PC-9 (cell line): ENCODE measurements at regions not wholly inside any gene's neighbourhood (a gene's known extent, or its start where the extent isn't known, plus 50 kb on each side); places are given as distances from the start of the nearest gene placed in this dataset.

Experiments used
- BruUV-seq: library from RNA; stranded (reverse); fragments of 400-500 nt; replicated peaks from 2 replicates; lab custom pipeline; 2021; lab: Mats Ljungman, UMichigan
- CTCF ChIA-PET: fragments of 300-600 bp; sonication (Branson Sonifier 250); formaldehyde crosslinking; loops from one replicate; lab custom pipeline; 2022; ENCODE audit warnings: antibody characterized with exemption; lab: Charles Lee
- POLR2A ChIA-PET: fragments of 300-600 bp; sonication (Branson Sonifier 250); formaldehyde crosslinking; loops from one replicate; lab custom pipeline; 2022; ENCODE audit warnings: antibody characterized with exemption; ENCODE audit not compliant: unreplicated experiment; lab: Charles Lee
- DNase-seq, 2 experiments: peaks; one replicate each; pipeline versions ENCODE4 v3.0.0 to v3.0.0-alpha.2; 2015 to 2022; ENCODE audit warnings: mixed read lengths in 1 of 2
- H2AFZ ChIP-seq: fragments of 200-600 bp; sonication (generic); 2 replicates; pipeline ENCODE4 v1.8.1; 2017; ENCODE audit warnings: antibody characterized with exemption
- H3F3A ChIP-seq: fragments of 200-600 bp; sonication (generic); 2 replicates; pipeline ENCODE4 v1.8.1; 2017; ENCODE audit warnings: antibody characterized with exemption, mild to moderate bottlenecking, low read depth; ENCODE audit not compliant: insufficient read depth
- H3K27ac ChIP-seq: fragments of 200-600 bp; sonication (generic); 2 replicates; pipeline ENCODE4 v1.6.1; 2016; ENCODE audit warnings: mixed run types
- H3K27me3 ChIP-seq: fragments of 200-600 bp; sonication (generic); 2 replicates; pipeline ENCODE4 v1.6.1; 2016; ENCODE audit warnings: low read depth, mixed run types; ENCODE audit not compliant: insufficient read depth
- H3K36me3 ChIP-seq: fragments of 200-600 bp; sonication (generic); 2 replicates; pipeline ENCODE4 v1.6.1; 2016; ENCODE audit warnings: low read depth, mixed run types
- H3K4me1 ChIP-seq: fragments of 200-600 bp; sonication (generic); replicated peaks from 2 replicates; pipeline ENCODE4 v1.6.1; 2016; ENCODE audit warnings: mixed run types; ENCODE audit not compliant: insufficient read depth
- H3K4me2 ChIP-seq: fragments of 200-600 bp; sonication (generic); 2 replicates; pipeline ENCODE4 v1.6.1; 2017; ENCODE audit warnings: mixed run types
- H3K4me3 ChIP-seq: fragments of 200-600 bp; sonication (generic); 2 replicates; pipeline ENCODE4 v1.6.1; 2016; ENCODE audit warnings: mixed run types
- H3K79me2 ChIP-seq: fragments of 200-600 bp; sonication (generic); 2 replicates; pipeline ENCODE4 v1.6.1; 2017; ENCODE audit warnings: low read depth, mixed run types
- H3K9me2 ChIP-seq: fragments of 200-600 bp; sonication (generic); 2 replicates; pipeline ENCODE4 v1.8.1; 2017; ENCODE audit warnings: mild to moderate bottlenecking; ENCODE audit not compliant: insufficient read depth
- H3K9me3 ChIP-seq: fragments of 200-600 bp; sonication (generic); 2 replicates; pipeline ENCODE4 v1.8.1; 2016; ENCODE audit warnings: low read depth; ENCODE audit not compliant: insufficient read depth
- H4K20me1 ChIP-seq: fragments of 200-600 bp; sonication (generic); 2 replicates; pipeline ENCODE4 v1.8.1; 2017; ENCODE audit not compliant: insufficient read depth
- EZH2 ChIP-seq: fragments of 200-600 bp; sonication (generic); IDR thresholded peaks from 2 replicates; pipeline ENCODE4 v1.8.0; 2017; ENCODE audit warnings: antibody characterized with exemption, low read depth
- intact Hi-C: fragments of 100-400 bp; cut with micrococcal nuclease; formaldehyde crosslinking; loops from one replicate; pipeline ENCODE4 v1.10.0; 2022; ENCODE audit not compliant: unreplicated experiment
- TF ChIP-seq, protein P1 (sequence below): fragments of 200-600 bp; sonication (generic); conservative IDR thresholded peaks from 2 replicates; pipeline ENCODE4 v1.6.1; 2017; ENCODE audit warnings: mixed run types, antibody characterized with exemption, mild to moderate bottlenecking, moderate library complexity

- no peaks in the 10 kb centered on the region for H3K9me2 ChIP-seq
- ChIA-PET POLR2A (no interaction called here), CTCF (no interaction called here)
- no peaks in the 10 kb centered on the region for H3K9me3 ChIP-seq
- H2AFZ ChIP-seq = no peak overlapping the region
- H3K4me1 ChIP-seq = no peaks in the 10 kb centered on the region
- H3K4me2 ChIP-seq = no peak overlapping the region
- no peak overlapping the region for H3K27ac ChIP-seq
- no peak for DNase-seq
- TF ChIP-seq, protein P1, sequence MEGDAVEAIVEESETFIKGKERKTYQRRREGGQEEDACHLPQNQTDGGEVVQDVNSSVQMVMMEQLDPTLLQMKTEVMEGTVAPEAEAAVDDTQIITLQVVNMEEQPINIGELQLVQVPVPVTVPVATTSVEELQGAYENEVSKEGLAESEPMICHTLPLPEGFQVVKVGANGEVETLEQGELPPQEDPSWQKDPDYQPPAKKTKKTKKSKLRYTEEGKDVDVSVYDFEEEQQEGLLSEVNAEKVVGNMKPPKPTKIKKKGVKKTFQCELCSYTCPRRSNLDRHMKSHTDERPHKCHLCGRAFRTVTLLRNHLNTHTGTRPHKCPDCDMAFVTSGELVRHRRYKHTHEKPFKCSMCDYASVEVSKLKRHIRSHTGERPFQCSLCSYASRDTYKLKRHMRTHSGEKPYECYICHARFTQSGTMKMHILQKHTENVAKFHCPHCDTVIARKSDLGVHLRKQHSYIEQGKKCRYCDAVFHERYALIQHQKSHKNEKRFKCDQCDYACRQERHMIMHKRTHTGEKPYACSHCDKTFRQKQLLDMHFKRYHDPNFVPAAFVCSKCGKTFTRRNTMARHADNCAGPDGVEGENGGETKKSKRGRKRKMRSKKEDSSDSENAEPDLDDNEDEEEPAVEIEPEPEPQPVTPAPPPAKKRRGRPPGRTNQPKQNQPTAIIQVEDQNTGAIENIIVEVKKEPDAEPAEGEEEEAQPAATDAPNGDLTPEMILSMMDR = no peak
- no peak for TF ChIP-seq EZH2
- no peaks in the 10 kb centered on the region for H3K36me3 ChIP-seq
- intact Hi-C loops = no loop called here
- H4K20me1 ChIP-seq = no peaks in the 10 kb centered on the region
- H3K4me3 ChIP-seq = no peak overlapping the region
- H3F3A ChIP-seq = no peaks in the 10 kb centered on the region
- H3K79me2 ChIP-seq = no peaks in the 10 kb centered on the region
- BruUV-seq = no TSS peak
- H3K27me3 ChIP-seq = no peaks in the 10 kb centered on the region
Measured at GRCh38 chr6:97726378-97726777, 443.4 kb upstream of the MMS22L start.

- Histone ChIP-seq H3K4me1 (no peaks in the 10 kb centered on the region), H3K27me3 (no peaks in the 10 kb centered on the region), H3K27ac (no peak overlapping the region), H2AFZ (no peak overlapping the region), H3K4me3 (no peak overlapping the region), H3K79me2 (no peaks in the 10 kb centered on the region), H3F3A (no peaks in the 10 kb centered on the region), H3K9me2 (no peaks in the 10 kb centered on the region), H3K4me2 (no peak overlapping the region), H3K9me3 (no peaks in the 10 kb centered on the region), H4K20me1 (no peaks in the 10 kb centered on the region), H3K36me3 (no peaks in the 10 kb centered on the region)
- no peak for DNase-seq
- POLR2A ChIA-PET = no interaction called here
- TF ChIP-seq, protein P1 = no peak
- no peak for TF ChIP-seq EZH2
- intact Hi-C loops = no loop called here
- BruUV-seq = no TSS peak
- CTCF ChIA-PET = no interaction called here
Measured at GRCh38 chr6:97732045-97732444, 449.0 kb upstream of the MMS22L start.

DNA sequence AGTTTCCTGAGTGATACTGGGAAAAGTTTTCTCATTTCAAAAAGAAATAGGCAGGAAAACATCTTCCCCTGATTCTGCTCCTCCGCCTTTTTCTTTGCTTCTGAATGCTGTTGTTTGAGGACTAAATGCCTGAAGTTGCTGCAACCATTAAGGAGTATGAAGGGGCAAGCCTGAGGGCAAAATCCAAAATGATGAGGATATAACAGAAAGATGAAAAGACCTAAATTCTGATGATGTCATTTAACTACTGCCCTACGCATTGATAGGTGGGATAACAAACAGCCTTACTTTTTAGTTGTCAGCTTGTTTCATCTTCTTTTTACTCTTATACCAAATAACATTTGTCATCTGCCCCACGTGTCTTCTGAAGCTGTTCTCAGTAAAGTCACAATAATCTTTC lies 474.6 kb upstream of the MMS22L start:
- no peaks in the 10 kb centered on the region for H4K20me1 ChIP-seq
- H3K4me3 ChIP-seq = no peak overlapping the region
- no peak overlapping the region for H3K27ac ChIP-seq
- POLR2A ChIA-PET = no interaction called here
- CTCF ChIA-PET = no interaction called here
- H3K4me1 ChIP-seq = no peaks in the 10 kb centered on the region
- H2AFZ ChIP-seq = no peak overlapping the region
- TF ChIP-seq, protein P1 = no peak
- TF ChIP-seq EZH2 = no peak
- no peaks in the 10 kb centered on the region for H3F3A ChIP-seq
- no peaks in the 10 kb centered on the region for H3K27me3 ChIP-seq
- H3K9me3 ChIP-seq = no peaks in the 10 kb centered on the region
- no peak for DNase-seq
- H3K79me2 ChIP-seq = no peaks in the 10 kb centered on the region
- H3K4me2 ChIP-seq = no peak overlapping the region
- no peaks in the 10 kb centered on the region for H3K36me3 ChIP-seq
- BruUV-seq = no TSS peak
- H3K9me2 ChIP-seq = no peaks in the 10 kb centered on the region
- intact Hi-C loops = no loop called here
